HEK293 (cell line): ENCODE measurements at regions not wholly inside any gene's neighbourhood (a gene's known extent, or its start where the extent isn't known, plus 50 kb on each side); places are given as distances from the start of the nearest gene placed in this dataset.
A peak's percentile ranks its signal among the peaks of the same experiment; 100 is the strongest.

Experiments
- CTCF ChIA-PET: fragments of 350-600 bp; formaldehyde crosslinking; extraction: SDS; loops from one replicate; lab custom pipeline; 2021; ENCODE audit warnings: antibody characterized with exemption; lab: Yijun Ruan, JAX
- POLR2A ChIA-PET: fragments of 300-600 bp; formaldehyde crosslinking; extraction: SDS; loops from one replicate; lab custom pipeline; 2020; ENCODE audit warnings: antibody characterized with exemption, inconsistent platforms; lab: Yijun Ruan, JAX
- H3K27ac ChIP-seq: fragments of 200-500 bp; sonication (Bioruptor generic); 2 replicates; pipeline ENCODE4 v1.5.1; 2014; ENCODE audit warnings: low read depth, low read length, control low read depth, inconsistent platforms; ENCODE audit errors: extremely low read depth
- H3K36me3 ChIP-seq, 2 experiments: fragments of 200-500 bp in 1 of 2; sonication (Bioruptor generic) in 1 of 2; 1 replicate in 1 of 2; 2 replicates in 1 of 2; pipeline ENCODE4 v1.5.1; 2014 to 2017; ENCODE audit warnings: inconsistent platforms in 2 of 2, low read length in 2 of 2; ENCODE audit not compliant: control insufficient read depth in 2 of 2, insufficient read depth in 1 of 2
- H3K4me1 ChIP-seq: fragments of 200-500 bp; sonication (Bioruptor generic); 2 replicates; pipeline ENCODE4 v1.5.1; 2014; ENCODE audit warnings: mild to moderate bottlenecking, low read length, inconsistent platforms; ENCODE audit not compliant: control insufficient read depth, insufficient read depth
- H3K4me3 ChIP-seq: 2 replicates; pipeline ENCODE4 v1.5.1; 2011; ENCODE audit warnings: low read depth, mild to moderate bottlenecking, control low read depth, low read length, moderate library complexity
- H3K9me3 ChIP-seq: fragments of 200-500 bp; sonication (Bioruptor generic); 2 replicates; pipeline ENCODE4 v1.5.1; 2014; ENCODE audit warnings: low read depth, low read length, inconsistent platforms; ENCODE audit not compliant: control insufficient read depth, insufficient read depth
- WT1 ChIP-seq: fragments of 450-650 bp; formaldehyde crosslinking; IDR thresholded peaks from 2 replicates; pipeline ENCODE4 v1.5.1; 2016; ENCODE audit warnings: missing biosample characterization, missing genetic modification characterization
- ZIC2 ChIP-seq: fragments of 450-650 bp; formaldehyde crosslinking; IDR thresholded peaks from 2 replicates; pipeline ENCODE4 v1.5.1; 2016; ENCODE audit warnings: missing biosample characterization, missing genetic modification characterization
- ZNF157 ChIP-seq: fragments of 450-650 bp; formaldehyde crosslinking; IDR thresholded peaks from 2 replicates; pipeline ENCODE4 v1.5.1; 2016; ENCODE audit warnings: missing biosample characterization, missing genetic modification characterization
- ZNF416 ChIP-seq: fragments of 450-650 bp; formaldehyde crosslinking; IDR thresholded peaks from 2 replicates; pipeline ENCODE4 v1.5.1; 2016; ENCODE audit warnings: missing biosample characterization, missing genetic modification characterization
- ZNF549 ChIP-seq: fragments of 450-650 bp; IDR thresholded peaks from 2 replicates; pipeline ENCODE4 v1.5.1; 2018; ENCODE audit warnings: missing biosample characterization, missing genetic modification characterization, mild to moderate bottlenecking, inconsistent platforms, moderate library complexity
- ZNF571 ChIP-seq: fragments of 450-650 bp; formaldehyde crosslinking; IDR thresholded peaks from 2 replicates; pipeline ENCODE4 v1.5.0; 2017; ENCODE audit warnings: missing biosample characterization, missing genetic modification characterization
- ZNF654 ChIP-seq: fragments of 450-650 bp; formaldehyde crosslinking; IDR thresholded peaks from 2 replicates; pipeline ENCODE4 v1.5.1; 2016; ENCODE audit warnings: low read depth, missing biosample characterization, missing genetic modification characterization
- ZNF76 ChIP-seq: fragments of 450-650 bp; formaldehyde crosslinking; IDR thresholded peaks from 2 replicates; pipeline ENCODE4; 2016; ENCODE audit warnings: low read depth, missing biosample characterization, missing genetic modification characterization, borderline replicate concordance
- ZNF785 ChIP-seq: fragments of 450-650 bp; formaldehyde crosslinking; IDR thresholded peaks from 2 replicates; pipeline ENCODE4 v1.5.1; 2016; ENCODE audit warnings: missing biosample characterization, missing genetic modification characterization
- ZNF843 ChIP-seq: fragments of 450-650 bp; formaldehyde crosslinking; IDR thresholded peaks from 2 replicates; pipeline ENCODE4 v1.5.1; 2016; ENCODE audit warnings: missing biosample characterization, missing genetic modification characterization
- TF ChIP-seq, protein P1 (sequence below): fragments of 450-650 bp; formaldehyde crosslinking; conservative IDR thresholded peaks from 2 replicates; pipeline ENCODE4 v1.5.1; 2016; ENCODE audit warnings: low read depth, missing biosample characterization, missing genetic modification characterization
- TF ChIP-seq, protein P2 (sequence below): fragments of 450-650 bp; formaldehyde crosslinking; IDR thresholded peaks from 2 replicates; pipeline ENCODE4 v1.5.1; 2017; ENCODE audit warnings: missing biosample characterization, missing genetic modification characterization

- H3K4me1 ChIP-seq = peaks cover 3% of the 10 kb centered on the region; the same call in 1 of the 2 replicates
- H3K4me3 ChIP-seq = no peak overlapping the region
- no peaks in the 10 kb centered on the region for H3K9me3 ChIP-seq
- TF ChIP-seq ZNF843 (tag by site-specific recombination) = no peak
- TF ChIP-seq ZNF549 (tag by site-specific recombination) = peak; percentile 52; the same call in 1 of the 2 replicates
- ChIA-PET POLR2A (no interaction called here), CTCF (interaction anchor here (0.5 to 1.3 kb wide), 4 partner anchors 56 to 857 kb away, joined by 3 to 4 read pairs (median 3); no protein-coding TSS in a partner anchor)
- H3K36me3 ChIP-seq = no peaks in the 10 kb centered on the region
- no peak overlapping the region for H3K27ac ChIP-seq
Measured at GRCh38 chr18:57965246-57965645, 78.8 kb upstream of the NEDD4L start.

GRCh38 chr18:57961876-57962505 is 82.0 kb upstream of the NEDD4L start:
- Histone ChIP-seq H3K9me3 (no peaks in the 10 kb centered on the region), H3K36me3 (no peaks in the 10 kb centered on the region), H3K4me1 (peaks cover 3% of the 10 kb centered on the region; the same call in 1 of the 2 replicates), H3K4me3 (no peak overlapping the region), H3K27ac (no peak overlapping the region)
- no peak for TF ChIP-seq ZNF785
- TF ChIP-seq, protein P1, sequence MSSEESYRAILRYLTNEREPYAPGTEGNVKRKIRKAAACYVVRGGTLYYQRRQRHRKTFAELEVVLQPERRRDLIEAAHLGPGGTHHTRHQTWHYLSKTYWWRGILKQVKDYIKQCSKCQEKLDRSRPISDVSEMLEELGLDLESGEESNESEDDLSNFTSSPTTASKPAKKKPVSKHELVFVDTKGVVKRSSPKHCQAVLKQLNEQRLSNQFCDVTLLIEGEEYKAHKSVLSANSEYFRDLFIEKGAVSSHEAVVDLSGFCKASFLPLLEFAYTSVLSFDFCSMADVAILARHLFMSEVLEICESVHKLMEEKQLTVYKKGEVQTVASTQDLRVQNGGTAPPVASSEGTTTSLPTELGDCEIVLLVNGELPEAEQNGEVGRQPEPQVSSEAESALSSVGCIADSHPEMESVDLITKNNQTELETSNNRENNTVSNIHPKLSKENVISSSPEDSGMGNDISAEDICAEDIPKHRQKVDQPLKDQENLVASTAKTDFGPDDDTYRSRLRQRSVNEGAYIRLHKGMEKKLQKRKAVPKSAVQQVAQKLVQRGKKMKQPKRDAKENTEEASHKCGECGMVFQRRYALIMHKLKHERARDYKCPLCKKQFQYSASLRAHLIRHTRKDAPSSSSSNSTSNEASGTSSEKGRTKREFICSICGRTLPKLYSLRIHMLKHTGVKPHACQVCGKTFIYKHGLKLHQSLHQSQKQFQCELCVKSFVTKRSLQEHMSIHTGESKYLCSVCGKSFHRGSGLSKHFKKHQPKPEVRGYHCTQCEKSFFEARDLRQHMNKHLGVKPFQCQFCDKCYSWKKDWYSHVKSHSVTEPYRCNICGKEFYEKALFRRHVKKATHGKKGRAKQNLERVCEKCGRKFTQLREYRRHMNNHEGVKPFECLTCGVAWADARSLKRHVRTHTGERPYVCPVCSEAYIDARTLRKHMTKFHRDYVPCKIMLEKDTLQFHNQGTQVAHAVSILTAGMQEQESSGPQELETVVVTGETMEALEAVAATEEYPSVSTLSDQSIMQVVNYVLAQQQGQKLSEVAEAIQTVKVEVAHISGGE = no peak
- no peak for TF ChIP-seq ZIC2
- no peak for TF ChIP-seq ZNF157
- TF ChIP-seq ZNF76 (tag by site-specific recombination) = no peak
- TF ChIP-seq ZNF843 (tag by site-specific recombination) = no peak
- TF ChIP-seq ZNF571 (tag by site-specific recombination) = no peak
- POLR2A ChIA-PET = interaction anchor here (0.6 kb wide), 1 partner anchor 71 kb away, joined by 4 read pairs; no protein-coding TSS in a partner anchor
- CTCF ChIA-PET = interaction anchor here (0.7 to 0.9 kb wide), 3 partner anchors 8 to 802 kb away, joined by 3 to 4 read pairs (median 3); no protein-coding TSS in a partner anchor

GRCh38 chr18:57961411-57961810 is 82.6 kb upstream of the NEDD4L start:
- no peak for TF ChIP-seq ZNF416 (tag by site-specific recombination)
- TF ChIP-seq, protein P2, sequence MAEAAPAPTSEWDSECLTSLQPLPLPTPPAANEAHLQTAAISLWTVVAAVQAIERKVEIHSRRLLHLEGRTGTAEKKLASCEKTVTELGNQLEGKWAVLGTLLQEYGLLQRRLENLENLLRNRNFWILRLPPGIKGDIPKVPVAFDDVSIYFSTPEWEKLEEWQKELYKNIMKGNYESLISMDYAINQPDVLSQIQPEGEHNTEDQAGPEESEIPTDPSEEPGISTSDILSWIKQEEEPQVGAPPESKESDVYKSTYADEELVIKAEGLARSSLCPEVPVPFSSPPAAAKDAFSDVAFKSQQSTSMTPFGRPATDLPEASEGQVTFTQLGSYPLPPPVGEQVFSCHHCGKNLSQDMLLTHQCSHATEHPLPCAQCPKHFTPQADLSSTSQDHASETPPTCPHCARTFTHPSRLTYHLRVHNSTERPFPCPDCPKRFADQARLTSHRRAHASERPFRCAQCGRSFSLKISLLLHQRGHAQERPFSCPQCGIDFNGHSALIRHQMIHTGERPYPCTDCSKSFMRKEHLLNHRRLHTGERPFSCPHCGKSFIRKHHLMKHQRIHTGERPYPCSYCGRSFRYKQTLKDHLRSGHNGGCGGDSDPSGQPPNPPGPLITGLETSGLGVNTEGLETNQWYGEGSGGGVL (tag by site-specific recombination) = peak; percentile 50
- peaks cover 8% of the 10 kb centered on the region; the same call in 1 of the 2 replicates for H3K4me1 ChIP-seq
- no peaks in the 10 kb centered on the region for H3K36me3 ChIP-seq
- no peaks in the 10 kb centered on the region for H3K9me3 ChIP-seq
- H3K4me3 ChIP-seq = no peak overlapping the region
- ChIA-PET CTCF (interaction anchor here (0.6 to 0.9 kb wide), 4 partner anchors 9 to 803 kb away, joined by 3 to 5 read pairs (median 4); no protein-coding TSS in a partner anchor), POLR2A (interaction anchor here (0.6 kb wide), 1 partner anchor 72 kb away, joined by 4 read pairs; no protein-coding TSS in a partner anchor)
- no peak overlapping the region for H3K27ac ChIP-seq

DNA sequence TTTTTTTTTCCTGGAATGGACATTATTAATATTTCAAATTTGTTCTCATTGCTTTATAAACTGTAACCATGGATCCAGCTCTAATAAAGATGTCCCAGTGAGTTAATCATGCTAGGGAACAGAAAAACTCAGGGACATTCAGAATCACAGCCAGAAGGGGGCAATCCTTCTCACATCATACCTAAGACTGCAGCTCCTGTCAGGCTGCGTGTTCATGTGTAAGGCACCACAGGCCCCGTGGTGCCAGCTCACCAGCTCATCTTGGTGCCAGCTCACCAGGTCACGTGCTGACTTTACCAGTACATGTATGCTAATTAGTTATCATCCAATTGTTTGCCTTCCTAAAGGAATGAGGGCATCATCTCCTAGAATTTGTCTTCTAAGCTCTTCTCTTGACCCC is 84.7 kb upstream of the NEDD4L start:
- no peaks in the 10 kb centered on the region for H3K36me3 ChIP-seq
- POLR2A ChIA-PET = interaction anchor here (0.6 kb wide), 1 partner anchor 524 kb away, joined by 3 read pairs; the partner anchor contains the start of gene ONECUT2
- TF ChIP-seq ZNF654 (tag by site-specific recombination) (0 out of 2 replicates have a peak, but pooled peaks have one; percentile 27), WT1 (tag by site-specific recombination) (no peak)
- TF ChIP-seq, all 188 proteins: peak for 1
- CTCF ChIA-PET = interaction anchor here (0.5 to 3.1 kb wide), 42 partner anchors 9 to 984 kb away, joined by 3 to 24 read pairs (median 4); partner anchors contain the start of gene NEDD4L
- H3K4me1 ChIP-seq = peaks cover 8% of the 10 kb centered on the region; the same call in 1 of the 2 replicates
- no peak overlapping the region for H3K27ac ChIP-seq
- H3K4me3 ChIP-seq = no peak overlapping the region
- no peaks in the 10 kb centered on the region for H3K9me3 ChIP-seq
